LNCaP clone FGC (cell line): ENCODE measurements at regions not wholly inside any gene's neighbourhood (a gene's known extent, or its start where the extent isn't known, plus 50 kb on each side); places are given as distances from the start of the nearest gene placed in this dataset.

Source experiments
- DNase-seq: peaks from one replicate; pipeline ENCODE4 v3.0.0-alpha.2; 2011; ENCODE audit warnings: low read depth
- H3K4me3 ChIP-seq: 2 replicates; pipeline ENCODE4 v1.5.1; 2011; ENCODE audit warnings: mild to moderate bottlenecking, low read depth, low read length, control low read depth
- CTCF ChIP-seq: IDR thresholded peaks from 2 replicates; pipeline ENCODE4 v1.5.1; 2012; ENCODE audit warnings: mild to moderate bottlenecking; ENCODE audit not compliant: control insufficient read depth, insufficient read depth; ENCODE audit errors: extremely low read depth

- no peak for DNase-seq
- no peak for TF ChIP-seq CTCF
- no peak overlapping the region for H3K4me3 ChIP-seq
Measured at GRCh38 chr5:142426129-142427014, 101.6 kb upstream of the SPRY4 start.

DNA sequence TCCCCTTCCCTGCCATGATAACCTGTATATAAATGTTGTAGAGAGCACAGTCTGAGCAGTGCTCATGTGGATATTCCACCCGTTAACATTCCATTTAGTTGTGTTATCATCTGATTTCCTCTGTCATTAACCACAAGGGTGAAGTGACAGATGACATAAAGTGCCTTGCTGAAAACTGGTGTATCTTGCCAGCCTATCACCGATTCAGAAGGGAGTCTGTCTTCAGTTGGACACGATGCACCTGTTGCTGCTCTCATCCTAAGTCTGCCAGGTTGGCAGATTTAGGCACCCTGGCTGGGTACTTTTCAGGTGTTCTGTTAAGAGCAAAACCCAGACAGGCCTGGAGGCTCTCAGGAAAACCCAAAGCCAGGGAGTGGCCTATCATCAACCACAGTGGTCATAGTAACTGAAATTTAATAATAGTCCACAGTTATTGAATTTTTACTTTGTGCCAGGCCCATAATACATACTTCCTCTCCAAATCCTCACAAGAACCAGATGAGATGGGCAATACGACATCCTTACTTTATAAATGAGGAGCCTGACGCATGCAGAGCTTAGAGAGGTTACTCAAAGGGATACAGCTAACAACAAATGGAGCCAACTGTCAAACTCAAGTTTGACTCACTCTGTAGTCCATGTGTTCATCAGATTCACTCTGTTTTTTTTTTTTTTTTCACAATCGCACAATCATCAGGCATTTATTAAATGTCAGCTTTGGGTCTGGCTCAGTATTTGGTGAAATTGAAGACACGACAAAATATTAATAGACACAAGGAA, 100.7 kb upstream of the SPRY4 start:
- no peak overlapping the region for H3K4me3 ChIP-seq
- DNase-seq, result no peak
- no peak for TF ChIP-seq CTCF

DNA sequence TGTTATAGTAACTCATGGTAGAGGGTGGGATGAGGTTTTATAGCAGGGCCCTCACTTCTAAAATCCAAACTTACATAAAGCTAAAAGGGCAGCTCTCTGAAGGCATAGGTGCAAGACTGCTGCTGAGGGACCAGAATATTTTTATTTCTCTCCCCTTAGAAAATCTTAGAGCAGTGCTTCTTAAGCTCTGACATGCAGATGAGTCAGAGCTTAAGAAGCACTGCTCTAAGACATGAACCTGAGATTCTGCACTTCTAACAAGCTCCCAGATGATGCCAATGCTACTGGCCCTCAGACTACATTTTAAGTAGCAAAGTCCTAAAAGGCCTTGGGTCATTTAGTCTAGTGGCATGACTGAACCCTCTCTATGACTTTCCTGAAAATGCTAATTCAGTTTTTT, 97.6 kb upstream of the SPRY4 start:
- no peak for DNase-seq
- TF ChIP-seq CTCF, result no peak
- no peak overlapping the region for H3K4me3 ChIP-seq

DNA sequence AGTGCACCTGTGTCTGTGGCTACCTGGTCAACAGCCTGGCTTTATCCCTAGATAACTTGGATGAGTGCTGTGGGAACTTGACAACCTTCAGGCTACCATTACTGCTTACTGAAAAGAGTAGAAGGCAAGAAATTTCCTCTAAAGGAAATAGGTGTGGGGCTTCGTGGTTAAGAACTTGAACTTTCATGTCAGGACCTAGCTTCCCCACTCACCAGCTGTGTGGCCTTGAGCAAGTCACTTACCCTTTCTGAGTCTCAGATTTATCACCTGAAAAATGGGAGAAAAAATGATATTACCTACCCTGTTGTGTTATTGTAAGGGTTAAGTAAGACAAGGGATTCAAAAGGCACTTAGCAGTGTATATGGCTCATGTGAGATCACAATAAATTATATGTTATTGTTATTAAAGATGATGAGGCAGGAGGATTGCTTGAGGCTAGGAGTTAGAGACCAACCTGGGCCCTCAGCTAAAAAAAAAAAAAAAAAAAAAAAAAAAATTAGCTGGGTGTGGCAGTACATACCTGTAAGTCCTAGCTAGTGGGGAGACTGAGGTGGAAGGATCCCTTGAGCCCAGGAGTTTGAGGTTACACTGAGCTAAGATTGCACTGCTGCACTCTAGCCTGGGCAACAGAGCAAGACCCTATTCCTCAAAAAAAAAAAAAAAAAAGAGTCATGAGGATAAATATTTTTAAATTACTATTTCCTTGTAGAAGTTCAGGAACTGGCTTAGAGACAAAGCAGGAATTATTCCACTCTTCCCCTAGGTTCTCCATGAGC, 97.0 kb upstream of the SPRY4 start:
- TF ChIP-seq CTCF, result no peak
- DNase-seq, result no peak
- no peak overlapping the region for H3K4me3 ChIP-seq

DNA sequence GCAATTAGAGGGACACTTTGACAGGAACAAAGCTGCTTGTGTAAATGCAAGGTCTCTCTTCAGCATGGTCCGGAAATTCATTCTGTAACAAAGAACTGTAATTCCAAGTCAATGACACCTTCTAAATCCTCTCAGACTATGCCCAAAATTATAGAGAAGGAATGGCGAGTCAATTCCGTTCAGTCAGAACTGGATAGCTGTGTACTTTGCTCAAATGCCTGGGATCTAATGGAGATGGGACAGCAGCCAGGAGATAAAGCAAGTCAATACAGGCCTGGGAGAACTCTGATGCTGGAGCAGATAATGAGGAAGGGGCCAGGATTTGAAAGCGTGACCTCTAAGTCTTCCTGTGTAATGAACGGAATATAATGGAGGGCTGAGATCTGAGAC, 96.4 kb upstream of the SPRY4 start:
- TF ChIP-seq CTCF, result no peak
- H3K4me3 ChIP-seq, result no peak overlapping the region
- DNase-seq, result peak; percentile 70

DNA sequence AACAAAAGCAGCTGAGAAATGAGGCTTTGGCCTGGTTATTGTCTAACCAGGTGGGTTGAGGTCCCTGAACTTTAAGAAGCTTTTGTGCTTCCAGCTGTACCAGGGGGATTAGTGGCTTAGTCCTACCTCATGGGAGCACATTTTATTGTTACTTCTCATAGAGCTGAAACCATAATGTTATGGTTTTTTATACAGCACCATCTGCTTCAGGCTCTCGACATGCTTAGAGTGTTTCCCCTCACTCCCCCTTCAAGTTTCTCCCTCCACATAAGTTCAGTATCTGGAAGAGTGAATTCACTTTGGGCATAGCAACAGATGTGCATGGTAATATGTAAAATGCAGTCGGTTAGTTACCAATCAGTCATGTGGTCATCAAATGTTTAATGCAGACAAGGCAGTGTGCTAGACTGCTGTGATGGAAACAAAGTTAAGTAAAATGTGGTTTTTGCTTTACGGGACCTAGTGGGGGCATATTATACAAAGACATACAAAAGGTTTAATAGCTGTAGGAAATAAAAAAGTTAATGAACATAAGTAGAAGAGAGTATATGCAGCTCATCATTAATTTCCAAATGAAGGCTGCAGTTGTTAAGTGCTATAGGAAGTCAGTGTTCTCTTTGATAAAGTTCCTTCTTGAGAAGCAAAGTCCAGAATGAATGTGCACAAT, 95.9 kb upstream of the SPRY4 start:
- H3K4me3 ChIP-seq, result no peak overlapping the region
- no peak for DNase-seq
- no peak for TF ChIP-seq CTCF
